ENCODE measurements at regions not wholly inside any gene's neighbourhood (a gene's known extent, or its start where the extent isn't known, plus 50 kb on each side); places are given as distances from the start of the nearest gene placed in this dataset.

DNA sequence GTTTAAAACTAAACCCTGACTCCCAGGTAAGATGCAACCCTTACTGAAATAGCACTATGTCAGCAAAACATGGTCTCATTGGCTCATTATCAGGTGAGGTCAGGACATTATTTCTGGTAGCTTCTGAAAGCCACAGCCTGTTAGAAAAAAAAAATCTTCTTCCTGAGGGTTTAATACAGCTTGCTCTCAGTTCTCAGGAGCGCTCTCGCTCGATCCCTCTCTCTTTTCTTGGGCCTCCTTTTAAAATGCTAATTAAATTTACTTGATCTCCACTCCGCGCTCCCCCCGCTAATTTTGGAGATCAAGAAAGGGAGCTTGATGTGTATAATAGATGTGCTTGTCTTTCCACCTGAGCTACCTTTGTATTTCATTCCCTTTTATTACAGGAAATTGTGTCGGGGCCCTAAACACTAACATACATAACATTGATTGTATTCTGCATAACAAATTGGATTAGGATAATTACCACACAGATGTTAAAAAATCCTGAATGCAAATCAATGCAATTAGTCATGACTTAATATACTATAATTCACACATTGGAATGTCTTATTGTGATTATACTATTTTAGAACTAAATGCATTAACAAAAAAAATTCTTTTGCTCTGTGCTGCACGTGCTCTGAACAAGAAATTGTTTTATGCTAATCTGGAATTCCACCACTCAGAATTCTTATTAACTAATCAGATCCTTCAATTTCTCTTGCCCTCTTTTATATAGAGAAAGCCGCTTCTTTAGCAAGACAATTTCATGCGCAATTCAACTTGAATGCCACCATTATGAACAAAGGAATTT, 101.6 kb upstream of the TEX13D start:
- H3K9ac ChIP-seq (ENCODE audit: insufficient read depth in 1 of 2, low read length in 2 of 2): no peak overlapping the region
- H3K27ac ChIP-seq (ENCODE audit: low read depth in 1 of 2, low read length in 1 of 2): no peak overlapping the region
- H3K27me3 ChIP-seq (ENCODE audit: control insufficient read depth in 3 of 3, insufficient read depth in 3 of 3, low read length in 2 of 3): peaks cover 0 to 3% (median 0%) of the 10 kb centered on the region in 3 donors
- TF ChIP-seq, protein P1, sequence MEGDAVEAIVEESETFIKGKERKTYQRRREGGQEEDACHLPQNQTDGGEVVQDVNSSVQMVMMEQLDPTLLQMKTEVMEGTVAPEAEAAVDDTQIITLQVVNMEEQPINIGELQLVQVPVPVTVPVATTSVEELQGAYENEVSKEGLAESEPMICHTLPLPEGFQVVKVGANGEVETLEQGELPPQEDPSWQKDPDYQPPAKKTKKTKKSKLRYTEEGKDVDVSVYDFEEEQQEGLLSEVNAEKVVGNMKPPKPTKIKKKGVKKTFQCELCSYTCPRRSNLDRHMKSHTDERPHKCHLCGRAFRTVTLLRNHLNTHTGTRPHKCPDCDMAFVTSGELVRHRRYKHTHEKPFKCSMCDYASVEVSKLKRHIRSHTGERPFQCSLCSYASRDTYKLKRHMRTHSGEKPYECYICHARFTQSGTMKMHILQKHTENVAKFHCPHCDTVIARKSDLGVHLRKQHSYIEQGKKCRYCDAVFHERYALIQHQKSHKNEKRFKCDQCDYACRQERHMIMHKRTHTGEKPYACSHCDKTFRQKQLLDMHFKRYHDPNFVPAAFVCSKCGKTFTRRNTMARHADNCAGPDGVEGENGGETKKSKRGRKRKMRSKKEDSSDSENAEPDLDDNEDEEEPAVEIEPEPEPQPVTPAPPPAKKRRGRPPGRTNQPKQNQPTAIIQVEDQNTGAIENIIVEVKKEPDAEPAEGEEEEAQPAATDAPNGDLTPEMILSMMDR (IDR thresholded peaks at IDR 0.05; ENCODE audit: control extremely low read depth, extremely low read depth): no peak
- 75 to 94% methylated on average over 10 of the region's 10 CpGs for WGBS, 2 donors
- H3K4me1 ChIP-seq (ENCODE audit: control insufficient read depth in 5 of 5, insufficient read depth in 5 of 5, low read length in 5 of 5): peaks cover 0 to 2% (median 0%) of the 10 kb centered on the region in 5 donors
- H3K36me3 ChIP-seq (ENCODE audit: control insufficient read depth in 4 of 4, insufficient read depth in 4 of 4, low read length in 4 of 4): no peaks in the 10 kb centered on the region
- no peaks in the 10 kb centered on the region for H3K9me3 ChIP-seq (ENCODE audit: control insufficient read depth in 4 of 4, insufficient read depth in 3 of 4, low read length in 3 of 4)
- ATAC-seq (ENCODE audit: insufficient read depth, low FRiP score): no peak
- DNase-seq: no peak
- no peak overlapping the region for H3K4me3 ChIP-seq

DNA sequence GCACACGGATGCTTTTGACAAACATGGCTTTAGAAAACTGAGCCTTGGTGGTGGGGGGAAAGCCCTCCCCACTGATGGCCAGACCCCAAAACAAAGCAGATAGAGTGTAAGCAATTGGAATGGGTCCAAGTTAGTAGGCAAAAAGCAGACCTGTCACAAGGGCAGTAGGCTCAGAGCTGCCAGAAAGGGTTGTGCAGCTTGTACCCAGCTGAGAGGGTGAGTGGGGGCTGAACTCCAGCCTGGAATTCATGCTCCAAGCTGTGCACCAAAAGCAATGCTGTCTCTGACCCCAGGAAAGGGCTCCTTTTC, 101.1 kb upstream of the TEX13D start:
- no peak for ATAC-seq (ENCODE audit: insufficient read depth, low FRiP score)
- H3K36me3 ChIP-seq (ENCODE audit: control insufficient read depth in 4 of 4, insufficient read depth in 4 of 4, low read length in 4 of 4): no peaks in the 10 kb centered on the region
- no peak overlapping the region for H3K27ac ChIP-seq (ENCODE audit: low read depth in 1 of 2, low read length in 1 of 2)
- no peak for DNase-seq
- H3K4me1 ChIP-seq (ENCODE audit: control insufficient read depth in 5 of 5, insufficient read depth in 5 of 5, low read length in 5 of 5): peaks cover 0 to 2% (median 0%) of the 10 kb centered on the region in 5 donors
- WGBS, 2 donors: 64 to 91% methylated on average over 1 of the region's 1 CpG
- H3K9me3 ChIP-seq (ENCODE audit: control insufficient read depth in 4 of 4, insufficient read depth in 3 of 4, low read length in 3 of 4): no peaks in the 10 kb centered on the region
- no peak overlapping the region for H3K9ac ChIP-seq (ENCODE audit: insufficient read depth in 1 of 2, low read length in 2 of 2)
- peaks cover 0 to 3% (median 0%) of the 10 kb centered on the region in 3 donors for H3K27me3 ChIP-seq (ENCODE audit: control insufficient read depth in 3 of 3, insufficient read depth in 3 of 3, low read length in 2 of 3)
- TF ChIP-seq, protein P1 (IDR thresholded peaks at IDR 0.05; ENCODE audit: control extremely low read depth, extremely low read depth): no peak
- H3K4me3 ChIP-seq: no peak overlapping the region

DNA sequence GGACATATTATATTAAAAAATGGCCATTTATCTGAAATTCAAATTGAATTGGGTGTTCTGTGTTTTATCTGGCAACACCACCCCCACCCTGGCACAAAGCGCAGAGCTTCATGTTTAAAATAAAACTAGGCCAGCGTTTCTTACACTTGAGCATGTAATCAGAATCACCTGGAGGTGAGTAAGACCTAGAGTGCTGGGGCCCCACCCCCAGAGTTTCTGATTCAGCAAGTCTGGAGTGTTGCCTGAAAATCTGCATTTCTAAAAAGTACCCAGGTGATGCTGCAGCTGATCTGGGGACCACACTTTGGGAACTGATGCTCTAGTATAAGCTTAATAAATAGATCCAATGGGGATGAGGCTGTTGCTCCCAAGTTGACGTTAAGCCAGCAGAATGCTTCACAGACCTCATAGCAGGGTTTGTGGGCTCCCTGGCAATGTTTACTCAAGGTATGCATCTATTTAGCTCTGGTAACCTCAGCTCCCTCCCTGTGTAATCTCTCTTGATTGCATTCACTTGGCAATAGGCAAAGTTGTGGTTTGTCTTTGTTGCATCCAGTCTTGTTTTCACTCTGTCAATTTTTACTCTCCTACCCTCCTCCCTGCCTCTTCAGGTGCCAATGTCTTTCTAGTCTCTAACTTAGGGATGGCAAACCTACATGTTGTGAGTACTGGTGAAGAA, 99.8 kb upstream of the TEX13D start:
- Histone ChIP-seq H3K4me1 (ENCODE audit: control insufficient read depth in 5 of 5, insufficient read depth in 5 of 5, low read length in 5 of 5) (no peaks in the 10 kb centered on the region), H3K27ac (ENCODE audit: low read depth in 1 of 2, low read length in 1 of 2) (no peak overlapping the region), H3K9ac (ENCODE audit: insufficient read depth in 1 of 2, low read length in 2 of 2) (no peak overlapping the region), H3K4me3 (no peak overlapping the region), H3K36me3 (ENCODE audit: control insufficient read depth in 4 of 4, insufficient read depth in 4 of 4, low read length in 4 of 4) (no peaks in the 10 kb centered on the region), H3K27me3 (ENCODE audit: control insufficient read depth in 3 of 3, insufficient read depth in 3 of 3, low read length in 2 of 3) (peaks cover 0 to 3% (median 0%) of the 10 kb centered on the region in 3 donors), H3K9me3 (ENCODE audit: control insufficient read depth in 4 of 4, insufficient read depth in 3 of 4, low read length in 3 of 4) (no peaks in the 10 kb centered on the region)
- DNase-seq (no peak), ATAC-seq (ENCODE audit: insufficient read depth, low FRiP score) (no peak)
- 59 to 90% methylated on average over 3 of the region's 3 CpGs for WGBS, 2 donors
- TF ChIP-seq, protein P1 (IDR thresholded peaks at IDR 0.05; ENCODE audit: control extremely low read depth, extremely low read depth): no peak

All from lung (tissue), 11 donors.